K562 (cell line): ENCODE measurements at regions not wholly inside any gene's neighbourhood (a gene's known extent, or its start where the extent isn't known, plus 50 kb on each side); places are given as distances from the start of the nearest gene placed in this dataset.

Experiments
- ATAC-seq: fragments of 200-7000 bp; cut with Tn5 transposase; 3 replicates; pipeline ENCODE4 v1.9.1; 2020; ENCODE audit warnings: moderate library complexity
- BruUV-seq: library from RNA; stranded (reverse); fragments of 400-500 nt; replicated peaks from 2 replicates; lab custom pipeline; 2021; lab: Mats Ljungman, UMichigan
- CTCF ChIA-PET: fragments of 300-600 bp; formaldehyde crosslinking; extraction: SDS; loops from one replicate; lab custom pipeline; 2021; ENCODE audit warnings: low intra/inter-chr PET ratio; lab: Yijun Ruan, JAX
- POLR2A ChIA-PET: fragments of 300-600, 350-650 bp; sonication (Branson Sonifier 250); formaldehyde crosslinking; extraction: SDS; loops from one replicate; lab custom pipeline; 2021; ENCODE audit warnings: antibody characterized with exemption, inconsistent platforms; lab: Yijun Ruan, JAX
- DNase-seq, 4 experiments: peaks; one replicate each; pipeline versions ENCODE4 v3.0.0 to v3.0.0-alpha.2; 2011 to 2018; ENCODE audit warnings: low spot score in 3 of 4, mixed read lengths in 3 of 4; ENCODE audit errors: extremely low read depth in 1 of 4
- FAIRE-seq: peaks from 2 replicates; lab custom pipeline; 2011; peaks lifted over from hg19 to GRCh38; lab: Jason Lieb, UNC
- H2AFZ ChIP-seq: 2 replicates; pipeline ENCODE4 v1.6.0; 2011; ENCODE audit warnings: low read depth, low read length, control low read depth, inconsistent platforms
- H3K27ac ChIP-seq: fragments of 200-600 bp; 3 replicates; pipeline ENCODE4 v1.8.0; 2011; ENCODE audit warnings: low read depth, mild to moderate bottlenecking, control low read depth, inconsistent platforms, low read length, moderate library complexity, mixed read lengths; ENCODE audit errors: extremely low read depth
- H3K27me3 ChIP-seq, 2 experiments: fragments of 300-600 bp in 1 of 2; 2 replicates in 1 of 2; 3 replicates in 1 of 2; pipeline versions ENCODE4 v1.6.0 to v1.8.0; 2011; ENCODE audit warnings: inconsistent platforms in 2 of 2, low read length in 2 of 2, mild to moderate bottlenecking in 1 of 2, mixed read lengths in 1 of 2, moderate library complexity in 1 of 2; ENCODE audit not compliant: control insufficient read depth in 2 of 2, insufficient read depth in 2 of 2
- H3K36me3 ChIP-seq: fragments of 300-600 bp; 3 replicates; pipeline ENCODE4 v1.8.0; 2011; ENCODE audit warnings: mild to moderate bottlenecking, low read length, inconsistent platforms; ENCODE audit not compliant: control insufficient read depth, insufficient read depth
- H3K4me1 ChIP-seq, 2 experiments: fragments of 200-600 bp in 1 of 2; replicated peaks in 1 of 2; 2 replicates in 1 of 2; 3 replicates in 1 of 2; pipeline versions ENCODE4 v1.5.1 to v1.8.0; 2011; ENCODE audit warnings: inconsistent platforms in 2 of 2, low read length in 2 of 2, mild to moderate bottlenecking in 1 of 2, mixed read lengths in 1 of 2, moderate library complexity in 1 of 2; ENCODE audit not compliant: control insufficient read depth in 2 of 2, insufficient read depth in 2 of 2
- H3K4me2 ChIP-seq: 2 replicates; pipeline ENCODE4 v1.6.1; 2011; ENCODE audit warnings: low read length, control low read depth, inconsistent platforms, mixed read lengths; ENCODE audit not compliant: insufficient read depth
- H3K4me3 ChIP-seq: fragments of 200-600 bp; sonication (generic), shearing (Covaris generic); 2 replicates; pipeline ENCODE4 v1.5.1; 2016; ENCODE audit warnings: control low read depth, inconsistent platforms
- H3K79me2 ChIP-seq: fragments of 200-600 bp; 3 replicates; pipeline ENCODE4 v1.8.0; 2011; ENCODE audit warnings: low read length, inconsistent platforms; ENCODE audit not compliant: control insufficient read depth, insufficient read depth
- H3K9ac ChIP-seq, 2 experiments: 2 replicates each; pipeline versions ENCODE4 v1.6.0 to v1.6.1; 2011; ENCODE audit warnings: low read depth in 2 of 2, low read length in 2 of 2, control low read depth in 1 of 2, inconsistent platforms in 1 of 2, mild to moderate bottlenecking in 1 of 2, mixed read lengths in 1 of 2; ENCODE audit not compliant: insufficient read depth in 1 of 2
- H3K9me1 ChIP-seq: one replicate; pipeline ENCODE4 v1.6.0; 2011; ENCODE audit warnings: inconsistent platforms, mild to moderate bottlenecking, low read length, moderate library complexity; ENCODE audit not compliant: control insufficient read depth, insufficient read depth
- H3K9me3 ChIP-seq: replicated peaks from 2 replicates; pipeline ENCODE4 v1.5.1; 2011; ENCODE audit warnings: low read depth, low read length, inconsistent platforms; ENCODE audit not compliant: control insufficient read depth, insufficient read depth
- H4K20me1 ChIP-seq: replicated peaks from 2 replicates; pipeline ENCODE4 v1.6.1; 2011; ENCODE audit warnings: low read length, inconsistent platforms, mixed read lengths; ENCODE audit not compliant: control insufficient read depth, insufficient read depth
- ARHGAP35 ChIP-seq: fragments of 450-650 bp; IDR thresholded peaks from 2 replicates; pipeline ENCODE4 v1.6.1; 2018; ENCODE audit not compliant: partially characterized antibody
- ARID1B ChIP-seq: fragments of 450-650 bp; IDR thresholded peaks from 2 replicates; pipeline ENCODE4 v1.6.1; 2016; ENCODE audit warnings: antibody characterized with exemption, mild to moderate bottlenecking, inconsistent platforms
- C11orf30 ChIP-seq: fragments of 450-650 bp; IDR thresholded peaks from 2 replicates; pipeline ENCODE4 v1.6.1; 2016; ENCODE audit warnings: low read depth, mild to moderate bottlenecking
- HNRNPLL ChIP-seq: fragments of 200-400 bp; formaldehyde crosslinking; IDR thresholded peaks from 2 replicates; pipeline ENCODE4 v1.6.1; 2017; ENCODE audit warnings: low read length, low read depth, mild to moderate bottlenecking; ENCODE audit not compliant: poor library complexity, severe bottlenecking
- NCOA6 ChIP-seq: fragments of 450-650 bp; IDR thresholded peaks from 2 replicates; pipeline ENCODE4 v1.6.1; 2017; ENCODE audit warnings: mild to moderate bottlenecking
- OTX1 ChIP-seq: fragments of 450-650 bp; formaldehyde crosslinking; IDR thresholded peaks from 2 replicates; pipeline ENCODE4 v1.4.0; 2022; ENCODE audit warnings: mild to moderate bottlenecking
- PURB ChIP-seq: sonication (generic); formaldehyde crosslinking; IDR thresholded peaks from 2 replicates; pipeline ENCODE4 v1.9.0; 2021; ENCODE audit warnings: low read depth, mild to moderate bottlenecking, missing genetic modification reagents
- SMC3 ChIP-seq: conservative IDR thresholded peaks from 2 replicates; pipeline ENCODE4 v1.6.1; 2011; ENCODE audit warnings: low read depth, low read length, improper control_type of control experiment; ENCODE audit not compliant: insufficient read depth
- TAF9B ChIP-seq: fragments of 450-650 bp; IDR thresholded peaks from 2 replicates; pipeline ENCODE4 v1.6.1; 2018; ENCODE audit warnings: mild to moderate bottlenecking; ENCODE audit not compliant: partially characterized antibody
- ZNF583 ChIP-seq: fragments of 250-450 bp; sonication (Bioruptor Pico); IDR thresholded peaks from 2 replicates; pipeline ENCODE4 v1.4.0; 2020
- WGBS: fragments of 100-300 bp; shearing (Covaris generic); methylation state at CpG from one replicate; pipeline ENCODE4 v1.1.6; 2016; ENCODE audit warnings: low coverage, mixed read lengths; ENCODE audit not compliant: insufficient coverage; ENCODE audit errors: missing lambda C conversion rate; 5-methylcytosine and 5-hydroxymethylcytosine counted together
- in situ Hi-C: fragments of 300-500 bp; cut with MboI; formaldehyde crosslinking; loops from 4 replicates; pipeline ENCODE4 v1.15.0; 2018; ENCODE audit warnings: inconsistent platforms, mixed read lengths
- intact Hi-C: fragments of 100-400 bp; cut with micrococcal nuclease; formaldehyde crosslinking; loops from 2 replicates; pipeline ENCODE4 v1.14.2; 2022
- TF ChIP-seq, protein P1 (sequence below): fragments of 250-450 bp; sonication (Bioruptor Pico); IDR thresholded peaks from 2 replicates; pipeline ENCODE4 v1.9.0; 2021; ENCODE audit warnings: mild to moderate bottlenecking, inconsistent platforms
- TF ChIP-seq, protein P2 (sequence below): fragments of 250-450 bp; sonication (Bioruptor Pico); IDR thresholded peaks from 2 replicates; pipeline ENCODE4 v1.8.0; 2021; ENCODE audit warnings: borderline replicate concordance, mild to moderate bottlenecking, moderate library complexity; ENCODE audit not compliant: poor library complexity, severe bottlenecking
- TF ChIP-seq, protein P3 (sequence below): fragments of 450-650 bp; IDR thresholded peaks from 2 replicates; pipeline ENCODE4 v1.6.1; 2016; ENCODE audit warnings: missing biosample characterization, missing genetic modification characterization

DNA sequence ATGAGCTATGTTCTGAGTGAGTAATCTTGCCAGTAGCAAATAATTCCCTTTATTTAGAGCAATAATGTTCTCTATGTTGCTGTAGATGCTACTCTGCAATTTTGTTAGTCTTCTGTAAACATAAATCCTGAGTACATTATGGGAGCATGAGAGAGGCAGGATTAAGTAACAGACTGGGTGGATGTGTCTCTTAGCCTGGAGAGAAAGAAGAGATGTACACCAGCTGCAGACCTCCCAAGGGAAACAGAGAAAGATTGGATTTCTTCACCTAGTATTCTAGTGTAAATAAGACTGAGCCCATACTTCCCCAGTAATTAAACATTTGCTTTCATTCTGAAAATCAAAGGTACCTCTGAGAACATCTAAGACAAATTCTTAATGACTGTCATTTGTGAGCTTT is 564.0 kb downstream of the TRHDE start:
- Histone ChIP-seq H2AFZ (no peak overlapping the region), H3K9ac (no peak overlapping the region), H3K27ac (no peak overlapping the region), H3K9me3 (no peaks in the 10 kb centered on the region), H3K27me3 (no peaks in the 10 kb centered on the region), H3K79me2 (no peaks in the 10 kb centered on the region), H3K9me1 (no peaks in the 10 kb centered on the region), H3K36me3 (no peaks in the 10 kb centered on the region), H3K4me3 (no peak overlapping the region), H4K20me1 (no peaks in the 10 kb centered on the region), H3K4me2 (no peak overlapping the region), H3K4me1 (no peaks in the 10 kb centered on the region)
- ATAC-seq (no peak), FAIRE-seq (no peak), DNase-seq (no peak)
- POLR2A ChIA-PET: interaction anchor here (0.5 to 0.8 kb wide), 3 partner anchors 8 to 327 kb away, joined by 3 to 5 read pairs (median 3); no protein-coding TSS in a partner anchor
- in situ Hi-C loops (no loop called here), intact Hi-C loops (no loop called here)
- CTCF ChIA-PET: no interaction called here
- TF ChIP-seq ZNF583 (no peak), TAF9B (no peak), NCOA6 (no peak)
- TF ChIP-seq, protein P1, sequence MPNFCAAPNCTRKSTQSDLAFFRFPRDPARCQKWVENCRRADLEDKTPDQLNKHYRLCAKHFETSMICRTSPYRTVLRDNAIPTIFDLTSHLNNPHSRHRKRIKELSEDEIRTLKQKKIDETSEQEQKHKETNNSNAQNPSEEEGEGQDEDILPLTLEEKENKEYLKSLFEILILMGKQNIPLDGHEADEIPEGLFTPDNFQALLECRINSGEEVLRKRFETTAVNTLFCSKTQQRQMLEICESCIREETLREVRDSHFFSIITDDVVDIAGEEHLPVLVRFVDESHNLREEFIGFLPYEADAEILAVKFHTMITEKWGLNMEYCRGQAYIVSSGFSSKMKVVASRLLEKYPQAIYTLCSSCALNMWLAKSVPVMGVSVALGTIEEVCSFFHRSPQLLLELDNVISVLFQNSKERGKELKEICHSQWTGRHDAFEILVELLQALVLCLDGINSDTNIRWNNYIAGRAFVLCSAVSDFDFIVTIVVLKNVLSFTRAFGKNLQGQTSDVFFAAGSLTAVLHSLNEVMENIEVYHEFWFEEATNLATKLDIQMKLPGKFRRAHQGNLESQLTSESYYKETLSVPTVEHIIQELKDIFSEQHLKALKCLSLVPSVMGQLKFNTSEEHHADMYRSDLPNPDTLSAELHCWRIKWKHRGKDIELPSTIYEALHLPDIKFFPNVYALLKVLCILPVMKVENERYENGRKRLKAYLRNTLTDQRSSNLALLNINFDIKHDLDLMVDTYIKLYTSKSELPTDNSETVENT (CRISPR knock-in tag): no peak
- BruUV-seq: no TSS peak

DNA sequence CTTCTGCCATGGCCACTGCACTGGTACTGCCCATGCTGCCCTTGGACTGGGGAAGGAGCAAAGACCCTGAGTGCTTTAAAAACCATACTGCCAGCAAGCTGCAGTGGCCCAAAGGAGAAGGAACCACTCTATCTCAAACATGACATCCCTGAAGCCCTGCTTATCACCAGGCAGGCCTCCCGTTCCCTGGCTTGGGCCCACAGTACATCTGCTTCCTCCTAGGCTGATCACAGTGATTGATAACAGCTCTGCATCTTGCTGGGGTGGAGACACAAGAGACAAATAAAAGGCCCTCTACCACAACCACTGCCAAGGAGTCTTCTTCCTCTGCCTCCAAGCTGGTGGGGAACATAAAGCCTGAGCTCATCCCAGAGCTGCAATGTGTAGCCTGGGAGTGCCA is 567.5 kb downstream of the TRHDE start:
- no peak overlapping the region for H3K4me2 ChIP-seq
- no peak overlapping the region for H2AFZ ChIP-seq
- H3K36me3 ChIP-seq: no peaks in the 10 kb centered on the region
- POLR2A ChIA-PET: no interaction called here
- H4K20me1 ChIP-seq: no peaks in the 10 kb centered on the region
- H3K9ac ChIP-seq: no peak overlapping the region
- no peak for DNase-seq
- no peak for FAIRE-seq
- no peak overlapping the region for H3K4me3 ChIP-seq
- no TSS peak for BruUV-seq
- in situ Hi-C loops: no loop called here
- H3K9me3 ChIP-seq: no peaks in the 10 kb centered on the region; the same call in 1 of the 2 replicates
- ATAC-seq: no peak
- H3K9me1 ChIP-seq: no peaks in the 10 kb centered on the region
- no peaks in the 10 kb centered on the region for H3K79me2 ChIP-seq
- no peak overlapping the region for H3K27ac ChIP-seq
- no peaks in the 10 kb centered on the region for H3K27me3 ChIP-seq
- CTCF ChIA-PET: no interaction called here
- 0% methylated on average over 1 of the region's 1 CpG for WGBS
- no peaks in the 10 kb centered on the region for H3K4me1 ChIP-seq
- intact Hi-C loops: no loop called here
- no peak for TF ChIP-seq NCOA6
- TF ChIP-seq OTX1 (CRISPR knock-in tag): no peak
- TF ChIP-seq C11orf30: no peak
- no peak for TF ChIP-seq ARID1B
- TF ChIP-seq, protein P2, sequence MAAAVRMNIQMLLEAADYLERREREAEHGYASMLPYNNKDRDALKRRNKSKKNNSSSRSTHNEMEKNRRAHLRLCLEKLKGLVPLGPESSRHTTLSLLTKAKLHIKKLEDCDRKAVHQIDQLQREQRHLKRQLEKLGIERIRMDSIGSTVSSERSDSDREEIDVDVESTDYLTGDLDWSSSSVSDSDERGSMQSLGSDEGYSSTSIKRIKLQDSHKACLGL (CRISPR knock-in tag): no peak
- no peak for TF ChIP-seq HNRNPLL
- no peak for TF ChIP-seq PURB (CRISPR knock-in tag)
- no peak for TF ChIP-seq ARHGAP35
- TF ChIP-seq SMC3: no peak
- TF ChIP-seq, protein P3, sequence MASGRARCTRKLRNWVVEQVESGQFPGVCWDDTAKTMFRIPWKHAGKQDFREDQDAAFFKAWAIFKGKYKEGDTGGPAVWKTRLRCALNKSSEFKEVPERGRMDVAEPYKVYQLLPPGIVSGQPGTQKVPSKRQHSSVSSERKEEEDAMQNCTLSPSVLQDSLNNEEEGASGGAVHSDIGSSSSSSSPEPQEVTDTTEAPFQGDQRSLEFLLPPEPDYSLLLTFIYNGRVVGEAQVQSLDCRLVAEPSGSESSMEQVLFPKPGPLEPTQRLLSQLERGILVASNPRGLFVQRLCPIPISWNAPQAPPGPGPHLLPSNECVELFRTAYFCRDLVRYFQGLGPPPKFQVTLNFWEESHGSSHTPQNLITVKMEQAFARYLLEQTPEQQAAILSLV (tag): no peak
